H9 (cell line): ENCODE measurements at regions not wholly inside any gene's neighbourhood (a gene's known extent, or its start where the extent isn't known, plus 50 kb on each side); places are given as distances from the start of the nearest gene placed in this dataset.

ENCODE experiments used
- DNase-seq: peaks from one replicate; pipeline ENCODE4 v3.0.0-alpha.2; 2017
- H2AFZ ChIP-seq: one replicate; pipeline ENCODE4 v1.6.1; 2013; ENCODE audit warnings: mild to moderate bottlenecking, low read length, control low read depth, moderate library complexity
- H2AK5ac ChIP-seq: 2 replicates; pipeline ENCODE4 v1.6.1; 2013; ENCODE audit warnings: low read length, control low read depth, mixed read lengths; ENCODE audit not compliant: insufficient read length
- H2BK120ac ChIP-seq: one replicate; pipeline ENCODE4 v1.6.1; 2013; ENCODE audit warnings: low read depth, mild to moderate bottlenecking, low read length, control low read depth, inconsistent platforms; ENCODE audit not compliant: poor library complexity, severe bottlenecking
- H2BK12ac ChIP-seq: 2 replicates; pipeline ENCODE4 v1.6.1; 2013; ENCODE audit warnings: low read length, control low read depth, mixed read lengths, low read depth; ENCODE audit not compliant: insufficient read length
- H2BK15ac ChIP-seq: 2 replicates; pipeline ENCODE4 v1.6.1; 2013; ENCODE audit warnings: low read depth, low read length, control low read depth
- H2BK20ac ChIP-seq: one replicate; pipeline ENCODE4 v1.6.1; 2013; ENCODE audit warnings: low read depth, mild to moderate bottlenecking, low read length, control low read depth, inconsistent platforms; ENCODE audit not compliant: poor library complexity, severe bottlenecking
- H2BK5ac ChIP-seq: 2 replicates; pipeline ENCODE4 v1.6.1; 2013; ENCODE audit warnings: low read length, control low read depth, mixed read lengths; ENCODE audit not compliant: insufficient read length
- H3K14ac ChIP-seq: 2 replicates; pipeline ENCODE4 v1.6.1; 2013; ENCODE audit warnings: low read length, control low read depth; ENCODE audit not compliant: insufficient read depth
- H3K18ac ChIP-seq: 2 replicates; pipeline ENCODE4 v1.6.1; 2013; ENCODE audit warnings: low read depth, mild to moderate bottlenecking, mixed read lengths, low read length, control low read depth; ENCODE audit not compliant: insufficient read length
- H3K23ac ChIP-seq: 2 replicates; pipeline ENCODE4 v1.6.1; 2013; ENCODE audit warnings: low read length, control low read depth, mixed read lengths, low read depth; ENCODE audit not compliant: insufficient read length
- H3K23me2 ChIP-seq: 2 replicates; pipeline ENCODE4 v1.6.1; 2013; ENCODE audit warnings: low read depth, mild to moderate bottlenecking, mixed read lengths, low read length, control low read depth; ENCODE audit not compliant: insufficient read length, poor library complexity, severe bottlenecking
- H3K27ac ChIP-seq: 2 replicates; pipeline ENCODE4 v1.5.1; 2013; ENCODE audit warnings: low read length, control low read depth, mixed read lengths, low read depth; ENCODE audit not compliant: insufficient read length
- H3K27me3 ChIP-seq: 2 replicates; pipeline ENCODE4 v1.6.1; 2013; ENCODE audit warnings: low read length, control low read depth, inconsistent platforms; ENCODE audit not compliant: insufficient read depth
- H3K4ac ChIP-seq: 2 replicates; pipeline ENCODE4 v1.6.1; 2013; ENCODE audit warnings: low read depth, mild to moderate bottlenecking, control low read depth, inconsistent platforms, low read length, moderate library complexity
- H3K4me1 ChIP-seq: 2 replicates; pipeline ENCODE4 v1.6.1; 2013; ENCODE audit warnings: low read length, control low read depth, inconsistent platforms; ENCODE audit not compliant: insufficient read depth
- H3K4me2 ChIP-seq: 2 replicates; pipeline ENCODE4 v1.6.1; 2013; ENCODE audit warnings: low read length, control low read depth, mixed read lengths; ENCODE audit not compliant: insufficient read length, insufficient read depth
- H3K56ac ChIP-seq: 2 replicates; pipeline ENCODE4 v1.6.1; 2013; ENCODE audit warnings: low read depth, mild to moderate bottlenecking, mixed read lengths, low read length, control low read depth; ENCODE audit not compliant: insufficient read length
- H3K79me1 ChIP-seq: 2 replicates; pipeline ENCODE4 v1.6.1; 2013; ENCODE audit warnings: low read depth, mild to moderate bottlenecking, moderate library complexity, low read length, control low read depth, inconsistent platforms; ENCODE audit not compliant: insufficient read depth, poor library complexity, severe bottlenecking
- H3K79me2 ChIP-seq: 2 replicates; pipeline ENCODE4 v1.6.1; 2013; ENCODE audit warnings: low read length, control low read depth, inconsistent platforms; ENCODE audit not compliant: insufficient read depth
- H3K9ac ChIP-seq: 2 replicates; pipeline ENCODE4 v1.6.1; 2013; ENCODE audit warnings: low read length, control low read depth, mixed read lengths; ENCODE audit not compliant: insufficient read length; ENCODE audit errors: extremely low read depth
- H3K9me3 ChIP-seq: one replicate; pipeline ENCODE4 v1.6.1; 2013; ENCODE audit warnings: low read depth, low read length, inconsistent platforms; ENCODE audit not compliant: control insufficient read depth
- H3T11ph ChIP-seq: one replicate; pipeline ENCODE4 v1.6.1; 2013; ENCODE audit warnings: mild to moderate bottlenecking, low read length, control low read depth, inconsistent platforms
- H4K20me1 ChIP-seq: one replicate; pipeline ENCODE4 v1.6.1; 2013; ENCODE audit not compliant: control insufficient read depth, insufficient read length, insufficient read depth
- H4K5ac ChIP-seq: 2 replicates; pipeline ENCODE4 v1.6.1; 2013; ENCODE audit warnings: low read depth, mild to moderate bottlenecking, mixed read lengths, low read length, control low read depth; ENCODE audit not compliant: insufficient read length
- H4K8ac ChIP-seq: replicated peaks from 2 replicates; pipeline ENCODE4 v1.6.1; 2013; ENCODE audit warnings: low read length, control low read depth, mixed read lengths, low read depth; ENCODE audit not compliant: insufficient read length
- H4K91ac ChIP-seq: 2 replicates; pipeline ENCODE4 v1.6.1; 2013; ENCODE audit warnings: low read depth, mild to moderate bottlenecking, moderate library complexity, mixed read lengths, low read length, control low read depth; ENCODE audit not compliant: insufficient read length
- H3K27ac Mint-ChIP-seq, 3 experiments: 2 replicates in 2 of 3; 3 replicates in 1 of 3; pipeline ENCODE4 v1.8.0; 2020 to 2021; ENCODE audit warnings: mixed read lengths in 3 of 3, mild to moderate bottlenecking in 1 of 3, moderate library complexity in 1 of 3
- H3K27me3 Mint-ChIP-seq: 2 replicates; pipeline ENCODE4 v1.8.0; 2021; ENCODE audit warnings: low read depth, mild to moderate bottlenecking, moderate library complexity, mixed read lengths
- H3K36me3 Mint-ChIP-seq, 3 experiments: 2 replicates in 2 of 3; 3 replicates in 1 of 3; pipeline ENCODE4 v1.8.0; 2020 to 2021; ENCODE audit warnings: low read depth in 3 of 3, mixed read lengths in 3 of 3; ENCODE audit not compliant: insufficient read depth in 1 of 3
- H3K4me1 Mint-ChIP-seq, 2 experiments: 2 replicates each; pipeline ENCODE4 v1.8.0; 2020; ENCODE audit warnings: mixed read lengths in 2 of 2
- H3K4me3 Mint-ChIP-seq, 2 experiments: 2 replicates in 1 of 2; 3 replicates in 1 of 2; pipeline ENCODE4 v1.8.0; 2020 to 2021; ENCODE audit warnings: mild to moderate bottlenecking in 2 of 2, mixed read lengths in 2 of 2, moderate library complexity in 1 of 2
- H3K9me3 Mint-ChIP-seq, 2 experiments: 2 replicates in 1 of 2; 3 replicates in 1 of 2; pipeline ENCODE4 v1.8.0; 2020; ENCODE audit warnings: mild to moderate bottlenecking in 2 of 2, mixed read lengths in 2 of 2, moderate library complexity in 1 of 2
- CTCF ChIP-seq: fragments of 200-600 bp; sonication (generic); conservative IDR thresholded peaks from 3 replicates; pipeline ENCODE4 v1.8.0; 2021; ENCODE audit warnings: antibody characterized with exemption, mild to moderate bottlenecking
- WGBS: extraction: QIAGEN DNeasy Blood & Tissue Kit; methylation state at CpG from one replicate; pipeline ENCODE4 v1.1.7; 2013; ENCODE audit warnings: missing lambda C conversion rate, low lambda C conversion rate, mixed read lengths; ENCODE audit not compliant: insufficient read length; ENCODE audit errors: extremely low coverage; 5-methylcytosine and 5-hydroxymethylcytosine counted together

- no peak overlapping the region for H3K18ac ChIP-seq
- H3T11ph ChIP-seq = no peak overlapping the region
- Mint-ChIP-seq H3K27ac (no peak overlapping the region), H3K36me3 (peaks cover 0 to 2% (median 0%) of the 10 kb centered on the region in 3 experiments; a peak in 1 of 7 replicates), H3K4me1 (peaks cover 3 to 5% of the 10 kb centered on the region in 2 experiments; a peak in 1 of 4 replicates), H3K9me3 (no peaks in the 10 kb centered on the region), H3K4me3 (no peak overlapping the region), H3K27me3 (no peaks in the 10 kb centered on the region)
- no peak overlapping the region for H2AFZ ChIP-seq
- H3K4me2 ChIP-seq = no peak overlapping the region
- no peak overlapping the region for H2BK15ac ChIP-seq
- H3K14ac ChIP-seq = no peak overlapping the region
- no peaks in the 10 kb centered on the region for H3K9me3 ChIP-seq
- no peaks in the 10 kb centered on the region for H3K79me1 ChIP-seq
- no peaks in the 10 kb centered on the region for H3K4me1 ChIP-seq
- no peak overlapping the region for H2BK20ac ChIP-seq
- no peak overlapping the region for H3K23ac ChIP-seq
- WGBS = no CpG with 5 or more reads among the region's 7 CpGs
- H2BK12ac ChIP-seq = no peak overlapping the region
- no peak overlapping the region for H3K27ac ChIP-seq
- no peaks in the 10 kb centered on the region for H3K23me2 ChIP-seq
- H3K79me2 ChIP-seq = no peaks in the 10 kb centered on the region
- H4K5ac ChIP-seq = no peak overlapping the region
- H4K20me1 ChIP-seq = no peaks in the 10 kb centered on the region
- no peak overlapping the region for H2BK5ac ChIP-seq
- H3K27me3 ChIP-seq = no peaks in the 10 kb centered on the region; the same call in 1 of the 2 replicates
- H4K91ac ChIP-seq = no peak overlapping the region
- H2BK120ac ChIP-seq = no peak overlapping the region
- H3K4ac ChIP-seq = no peak overlapping the region
- H2AK5ac ChIP-seq = no peak overlapping the region
- TF ChIP-seq CTCF = no peak
- H3K9ac ChIP-seq = no peak overlapping the region
- no peak overlapping the region for H4K8ac ChIP-seq
- no peak for DNase-seq
- H3K56ac ChIP-seq = no peak overlapping the region
Observed at GRCh38 chr14:96945721-96946120, 148.5 kb downstream of the VRK1 start.
